Kidney tubule cell (primary cell): ENCODE measurements at regions not wholly inside any gene's neighbourhood (a gene's known extent, or its start where the extent isn't known, plus 50 kb on each side); places are given as distances from the start of the nearest gene placed in this dataset.
"Not testable (repeated sequence)": the region's sequence is repeated elsewhere in the genome, so short reads cannot be mapped to it uniquely, and the experiment has no call there.

Experiments
- DNase-seq: peaks from one replicate; pipeline ENCODE4 v3.0.0-alpha.2; 2018; ENCODE audit warnings: low spot score

DNA sequence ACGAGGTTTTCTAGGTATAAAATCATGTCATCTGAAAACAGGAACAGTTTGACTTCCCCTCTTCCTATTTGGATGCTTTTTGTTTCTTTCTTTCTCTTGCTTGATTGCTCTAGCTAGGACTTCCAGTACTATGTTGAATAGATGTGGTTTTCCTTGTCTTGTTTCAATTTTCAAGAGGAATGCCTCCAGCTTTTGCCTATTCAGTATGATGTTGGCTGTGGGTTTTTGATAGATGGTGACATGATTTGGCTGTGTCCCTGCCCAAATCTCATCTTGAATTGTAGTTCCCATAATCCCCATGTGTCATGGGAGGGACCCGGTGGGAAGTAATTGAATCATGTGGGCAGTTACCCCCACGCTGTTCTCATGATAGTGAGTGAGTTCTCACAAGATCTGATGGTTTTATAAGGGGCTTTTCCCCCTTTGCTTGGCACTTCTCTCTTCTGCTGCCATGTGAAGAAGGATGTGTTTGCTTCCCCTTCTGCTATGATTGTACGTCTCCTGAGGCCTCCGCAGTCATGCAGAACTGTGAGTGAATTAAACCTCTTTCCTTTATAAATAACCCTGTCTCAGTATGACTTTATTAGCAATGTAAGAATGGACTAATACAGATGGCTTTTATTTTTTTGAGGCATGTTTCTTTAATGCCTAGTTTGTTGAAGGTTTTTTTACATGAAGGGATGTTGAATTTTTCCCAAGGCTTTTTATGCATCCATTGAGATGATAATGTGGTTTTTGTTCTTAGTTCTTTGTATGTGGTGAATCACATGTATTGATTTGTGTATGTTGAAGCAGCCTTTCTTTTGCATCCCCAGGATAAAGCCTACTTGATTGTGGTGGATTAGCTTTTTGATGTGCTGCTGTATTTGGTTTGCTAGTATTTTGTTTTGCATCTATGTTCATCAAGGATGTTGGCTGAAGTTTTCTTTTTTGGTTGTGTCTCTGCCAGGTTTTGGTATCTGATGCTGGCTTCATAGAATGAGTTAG, 239.1 kb downstream of the THBS2 start:
- no peak for DNase-seq

DNA sequence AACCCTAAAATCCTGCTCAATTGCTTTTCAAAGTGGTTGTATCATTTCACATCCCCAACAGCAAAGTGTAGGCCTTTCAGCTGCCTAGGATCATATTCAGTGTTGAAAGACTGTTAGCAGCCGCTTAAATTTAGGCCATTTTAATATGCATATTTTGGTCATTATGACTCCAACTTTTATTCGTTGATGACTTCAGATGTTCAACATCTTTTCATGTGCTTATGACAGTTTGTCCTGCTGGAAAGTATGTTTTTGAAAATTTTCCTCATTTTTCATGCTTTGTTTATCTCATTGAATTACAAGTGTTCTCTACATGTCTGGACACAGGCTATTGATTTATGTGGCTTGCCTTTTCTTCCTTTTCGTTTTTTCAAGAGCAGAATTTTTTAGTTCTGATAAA, 244.0 kb downstream of the THBS2 start:
- no peak for DNase-seq

DNA sequence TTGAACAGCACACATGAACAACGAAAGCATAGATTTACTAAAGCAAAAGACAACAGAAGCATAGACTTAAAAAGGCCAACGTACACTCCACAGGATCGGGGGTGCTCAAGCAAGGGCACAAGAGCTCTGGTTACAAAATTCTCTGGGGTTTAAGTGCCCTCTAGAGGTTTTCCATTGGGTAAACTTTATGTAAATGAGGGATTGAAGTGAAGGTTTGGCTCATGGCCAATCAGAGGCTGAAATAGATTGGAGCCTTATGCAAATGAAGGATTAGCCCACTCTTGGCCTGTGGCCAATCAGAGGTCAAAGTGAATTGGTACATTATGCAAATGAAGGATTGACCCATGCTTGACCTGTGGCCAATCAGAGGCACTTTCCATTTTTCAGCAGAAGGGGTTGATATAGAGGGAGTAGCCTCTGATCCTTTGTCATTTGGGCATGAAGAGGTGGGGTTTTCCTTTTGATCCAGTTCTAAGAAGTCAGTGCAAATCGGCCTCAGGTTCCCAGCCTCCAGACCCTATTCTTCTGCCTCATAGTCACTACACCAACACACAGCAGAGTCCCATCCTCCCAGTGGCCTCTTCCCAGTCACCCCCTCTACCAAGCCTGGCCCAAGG, 244.9 kb downstream of the THBS2 start:
- DNase-seq = no peak

DNA sequence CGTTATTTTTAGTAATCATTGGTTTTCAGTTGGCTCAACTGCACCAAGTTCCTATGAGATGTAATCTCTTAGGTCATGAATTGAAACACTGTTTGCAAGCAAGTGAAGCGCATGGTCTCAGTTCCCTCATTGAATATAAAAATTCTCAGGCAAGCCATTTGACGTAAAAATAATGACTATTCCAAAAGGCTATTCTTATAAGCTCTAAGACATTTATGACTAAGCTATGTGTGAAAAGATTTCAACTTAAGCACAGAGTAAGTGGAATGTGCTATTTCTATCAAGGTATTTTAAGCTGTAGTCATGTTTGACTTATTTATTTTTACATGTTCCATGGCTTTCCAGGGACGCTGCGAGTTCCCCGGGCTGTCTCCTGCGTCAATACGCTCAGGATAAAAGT, 248.5 kb downstream of the THBS2 start:
- DNase-seq = no peak

DNA sequence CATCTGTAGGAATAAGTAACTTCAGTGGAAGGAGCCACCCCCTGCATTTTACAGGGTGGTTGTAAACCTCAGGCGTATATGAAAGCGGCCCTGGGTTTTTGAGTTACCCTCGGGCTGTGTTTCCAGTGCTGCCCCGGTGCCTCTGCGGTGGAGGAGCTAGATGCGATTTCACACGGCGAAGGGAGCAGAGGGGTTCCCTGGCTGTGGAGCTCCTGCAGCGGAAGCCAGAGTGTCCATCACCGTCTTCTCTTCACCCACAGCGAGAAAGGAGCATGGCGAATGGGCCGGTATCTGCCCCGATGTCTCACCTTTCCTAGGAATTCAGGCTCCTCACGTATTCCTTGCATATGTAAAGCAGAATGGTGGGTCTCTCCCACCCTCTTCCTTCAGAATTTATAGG, 253.6 kb downstream of the THBS2 start:
- DNase-seq = no peak

DNA sequence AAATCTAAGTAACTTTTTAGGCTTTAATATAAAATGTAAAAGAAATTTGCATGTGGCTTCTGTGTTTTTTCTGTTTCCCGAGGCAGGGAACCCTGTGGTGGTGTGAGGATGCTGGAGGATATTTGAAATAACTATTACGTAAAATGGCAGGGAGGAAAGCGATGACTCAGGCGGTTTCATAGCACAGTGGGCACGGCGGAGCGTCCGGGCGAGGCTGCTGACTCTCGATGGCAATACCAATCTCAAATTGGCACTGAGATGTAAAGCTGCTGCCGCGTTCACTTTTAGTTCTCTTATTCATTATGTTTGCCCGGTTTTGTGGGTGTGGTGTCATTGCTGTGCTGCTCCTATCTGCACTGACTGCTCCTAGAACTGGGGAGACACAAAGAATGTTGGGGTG, 254.3 kb downstream of the THBS2 start:
- DNase-seq = no peak

DNA sequence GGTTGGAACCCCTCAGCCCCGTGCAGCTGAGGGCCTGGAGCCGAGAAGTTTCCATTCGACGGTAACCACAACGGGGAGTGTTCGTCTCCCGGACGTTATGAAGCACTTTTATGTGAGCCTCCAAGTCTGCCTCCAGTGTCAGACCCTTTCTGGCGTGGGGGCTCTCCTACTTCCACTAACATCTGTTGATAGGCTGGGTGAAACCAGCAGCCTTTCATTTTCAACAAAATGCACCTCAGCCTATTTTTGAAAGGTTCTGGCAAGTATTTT, 257.4 kb downstream of the THBS2 start:
- no peak for DNase-seq

DNA sequence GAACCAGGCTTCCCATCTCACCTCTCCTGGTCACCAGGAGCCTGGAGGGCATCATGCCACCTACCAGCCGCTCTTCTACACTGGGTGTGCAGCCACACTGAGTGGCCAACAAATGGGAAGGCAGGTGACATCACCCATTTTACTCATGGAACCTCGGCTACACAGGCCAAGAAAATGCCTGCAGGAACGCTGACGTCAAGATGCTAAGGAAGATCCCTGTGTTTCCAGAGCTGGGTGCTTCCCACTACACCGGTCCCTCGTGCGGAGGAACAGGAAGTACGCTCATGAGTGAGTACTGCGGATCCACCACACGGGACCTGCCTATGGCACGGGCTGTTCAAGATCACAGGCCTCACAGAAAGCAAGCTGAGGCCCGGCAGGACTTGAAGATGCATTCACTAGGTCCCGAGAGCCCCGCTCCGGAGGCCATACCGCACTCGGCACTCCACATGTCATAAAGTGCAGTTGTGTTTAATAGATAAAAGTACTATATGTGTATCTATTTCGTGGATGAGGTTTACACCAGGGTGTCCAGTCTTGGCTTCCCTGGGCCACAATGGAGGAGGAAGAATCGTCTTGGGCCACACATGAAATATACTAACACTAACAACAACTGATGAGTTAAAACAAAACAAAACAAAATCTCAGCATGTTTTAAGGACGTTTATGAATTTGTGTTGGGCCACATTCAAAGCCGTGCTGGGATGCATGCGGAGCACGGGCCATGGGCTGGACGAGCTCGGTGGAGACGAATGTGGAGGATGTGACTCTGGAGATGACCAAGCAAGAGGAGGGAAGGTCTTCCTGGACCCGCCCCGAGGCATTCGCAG, 257.9 kb downstream of the THBS2 start:
- DNase-seq = no peak

DNA sequence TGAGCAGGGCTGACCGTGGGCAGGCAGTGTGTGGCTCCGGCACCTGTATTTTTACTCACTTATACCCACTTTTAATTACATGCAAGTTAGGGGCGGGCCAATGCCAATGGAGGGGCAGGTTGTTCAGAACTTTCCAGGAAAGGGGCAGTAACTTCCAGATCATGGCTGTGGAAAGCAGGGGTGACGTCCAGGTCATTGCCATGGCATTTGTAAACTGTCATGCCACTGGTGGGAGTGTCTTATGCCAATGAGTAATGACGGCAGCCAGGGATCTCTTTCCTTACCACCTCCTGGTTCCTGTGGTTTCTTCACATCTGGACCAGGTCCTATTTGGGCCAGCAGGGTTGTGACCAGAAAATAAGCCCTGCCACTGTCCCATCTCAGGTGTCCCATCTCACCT, 258.7 kb downstream of the THBS2 start:
- DNase-seq = peak; percentile 17

DNA sequence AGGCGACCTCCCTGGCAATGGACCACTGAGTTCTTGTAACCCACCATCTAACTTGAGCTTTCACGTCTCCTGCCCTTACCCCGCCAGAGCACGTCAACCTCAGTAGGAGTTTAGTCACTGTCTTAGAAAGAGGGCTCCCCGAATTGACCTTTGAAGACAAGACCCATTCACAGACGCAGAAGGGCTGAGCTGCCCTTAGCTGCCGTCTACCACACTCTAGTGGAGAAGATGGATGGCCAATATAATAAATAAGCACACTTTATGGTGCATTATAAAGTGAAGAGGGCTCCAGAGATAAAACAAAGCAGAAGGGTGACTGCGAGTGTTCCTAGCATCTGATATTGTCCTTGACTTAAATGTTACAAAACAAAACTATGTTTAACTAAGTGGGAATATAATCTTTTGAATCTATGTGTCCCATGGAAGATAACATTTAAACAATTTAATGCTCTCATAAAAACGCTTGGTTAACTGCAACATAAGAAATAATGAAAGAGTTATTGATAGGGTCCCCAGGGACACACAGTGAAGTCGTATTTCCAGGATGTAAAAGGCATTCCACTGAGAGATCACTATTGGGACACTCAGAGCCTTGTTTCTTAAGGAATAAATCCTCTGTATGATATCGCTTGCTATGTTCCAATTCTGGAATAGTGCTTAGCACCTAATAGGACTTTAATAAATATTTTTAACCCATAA, 261.1 kb downstream of the THBS2 start:
- no peak for DNase-seq

DNA sequence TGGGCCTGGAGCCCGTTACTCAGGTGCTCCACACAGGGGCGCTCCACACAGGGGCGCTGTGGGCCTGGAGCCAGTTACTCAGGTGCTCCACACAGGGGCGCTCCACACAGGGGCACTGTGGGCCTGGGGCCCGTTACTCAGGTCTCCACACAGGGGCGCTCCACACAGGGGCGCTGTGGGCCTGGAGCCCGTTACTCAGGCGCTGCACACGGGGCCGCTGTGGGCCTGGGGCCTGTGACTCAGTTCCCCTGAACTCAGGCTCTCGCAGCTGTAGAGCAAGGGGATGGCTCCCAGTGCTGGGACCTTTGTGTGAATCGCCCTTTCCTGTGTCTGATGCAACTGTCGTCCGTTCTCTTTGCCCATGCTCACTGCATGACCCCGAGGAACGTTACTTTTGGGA, 262.0 kb downstream of the THBS2 start:
- DNase-seq = not testable (repeated sequence)

DNA sequence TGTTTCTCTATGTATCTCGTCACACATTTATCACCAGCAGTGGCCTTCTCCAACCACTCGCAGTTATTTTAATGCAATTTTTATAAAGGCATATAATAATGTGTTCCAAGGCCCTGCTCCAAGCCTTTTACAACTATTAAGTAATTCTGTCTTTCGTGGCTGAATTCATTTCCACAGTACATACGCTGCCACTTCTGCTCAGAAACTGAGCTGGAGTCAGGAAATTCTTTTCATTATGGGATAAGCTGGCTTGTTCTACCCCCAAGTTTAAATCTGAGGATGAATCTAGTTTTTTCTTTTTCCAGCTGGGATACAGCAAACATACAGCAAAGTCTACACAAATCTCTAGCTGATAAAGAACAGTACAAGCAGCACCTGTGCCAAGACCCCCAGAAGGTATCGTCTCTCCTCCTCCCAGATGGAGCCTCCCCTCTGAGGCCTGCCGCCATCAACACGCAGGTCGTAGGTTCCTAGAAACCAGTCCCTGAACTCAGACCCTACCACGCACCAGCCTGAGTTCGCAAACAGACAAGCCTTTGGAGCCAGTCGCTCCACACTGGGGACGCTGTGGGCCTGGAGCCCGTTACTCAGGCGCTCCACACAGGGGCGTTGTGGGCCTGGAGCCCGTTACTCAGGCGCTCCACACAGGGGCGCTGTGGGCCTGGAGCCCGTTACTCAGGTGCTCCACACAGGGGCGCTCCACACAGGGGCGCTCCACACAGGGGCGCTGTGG, 263.5 kb downstream of the THBS2 start:
- no peak for DNase-seq

DNA sequence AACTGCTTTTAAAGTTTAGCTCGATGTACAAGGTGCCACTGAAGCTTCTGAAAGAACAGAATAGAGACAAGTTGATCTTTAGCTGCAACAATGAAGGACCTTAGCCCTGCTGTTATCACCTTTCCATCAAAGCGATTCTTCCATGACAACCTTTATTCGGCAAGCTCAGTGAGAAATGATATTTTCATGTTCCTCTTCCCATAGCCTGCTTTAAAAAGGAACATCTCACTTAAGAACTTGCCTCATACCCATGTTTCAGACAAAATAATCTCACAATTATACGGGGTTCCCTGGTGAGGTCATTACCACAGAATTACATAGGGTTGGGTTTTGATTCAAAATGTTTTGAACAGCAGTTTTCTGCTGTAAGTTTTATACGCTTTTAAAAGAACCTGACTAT, 264.2 kb downstream of the THBS2 start:
- DNase-seq = no peak

DNA sequence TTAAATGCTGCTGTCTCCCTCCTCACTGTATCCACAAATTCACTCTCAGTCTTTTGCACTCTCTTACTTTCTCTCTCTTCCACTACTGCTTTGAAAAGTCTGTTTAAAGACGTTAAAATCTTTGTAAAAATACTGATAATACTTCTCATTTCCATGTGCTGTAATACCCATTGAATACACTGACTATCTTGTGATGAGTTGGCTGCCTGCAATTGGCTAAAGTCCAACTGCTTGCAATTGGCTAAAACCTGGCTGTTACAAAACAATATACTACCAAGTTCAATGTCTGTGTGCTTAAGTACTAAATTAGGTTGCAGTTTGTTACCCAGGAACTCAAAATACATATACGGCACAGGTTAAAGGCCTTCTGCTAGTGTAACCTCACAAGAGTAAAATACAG, 264.8 kb downstream of the THBS2 start:
- DNase-seq = no peak

DNA sequence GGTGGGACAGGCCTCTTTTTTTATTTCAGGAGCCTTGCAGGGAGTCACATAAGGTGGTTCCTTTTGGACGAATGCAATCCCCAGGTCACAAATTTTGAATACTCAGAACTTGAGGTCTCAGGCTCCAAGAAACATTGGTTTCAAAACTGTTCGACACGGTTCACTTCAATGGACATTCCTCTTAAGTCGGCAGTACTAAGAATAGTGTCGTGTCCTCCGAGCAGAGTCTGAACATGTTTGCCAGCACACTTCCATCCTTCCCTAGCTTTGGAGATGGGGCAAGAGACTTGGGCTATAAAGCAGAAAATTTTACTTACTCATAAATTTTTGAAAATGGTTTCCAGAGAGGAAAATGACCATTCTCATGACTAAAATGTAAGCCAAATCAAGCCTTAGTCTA, 265.4 kb downstream of the THBS2 start:
- DNase-seq = no peak

DNA sequence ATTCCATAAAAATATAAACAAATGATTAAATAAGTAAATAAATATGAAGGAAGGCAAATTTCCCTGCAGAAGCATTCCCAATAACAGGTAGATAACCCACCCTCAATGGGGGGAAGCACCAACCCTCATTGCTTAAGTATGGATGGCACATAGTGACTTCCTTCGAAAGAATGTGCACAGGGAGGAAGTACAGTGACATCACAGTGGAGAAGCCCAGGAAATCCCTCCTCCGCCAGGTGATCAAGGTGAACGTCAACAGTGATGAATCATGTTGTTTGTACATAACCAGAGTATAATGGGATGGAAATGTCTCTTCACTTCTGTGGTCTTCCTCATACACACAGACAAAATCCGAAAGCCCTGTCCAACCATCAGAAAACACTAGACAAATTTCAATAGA, 267.9 kb downstream of the THBS2 start:
- DNase-seq = peak; percentile 55

DNA sequence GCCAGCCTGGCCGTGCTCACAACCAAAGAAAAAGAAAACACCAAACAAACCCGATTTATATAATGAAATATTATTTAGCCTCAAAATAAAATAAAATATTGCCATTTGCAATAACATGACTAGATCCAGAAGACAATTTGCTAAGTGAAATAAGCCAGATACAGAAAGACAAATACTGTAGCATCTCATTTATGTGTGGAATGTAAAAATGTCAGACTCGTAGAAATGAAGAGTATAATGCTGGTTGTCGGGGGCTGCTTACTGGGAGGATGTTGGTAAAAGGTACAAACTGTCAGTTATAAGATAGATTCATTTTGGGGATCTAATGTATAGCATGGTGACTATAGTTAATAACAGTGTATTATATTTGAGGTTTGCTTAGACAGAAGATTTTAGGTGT, 269.7 kb downstream of the THBS2 start:
- DNase-seq = no peak

DNA sequence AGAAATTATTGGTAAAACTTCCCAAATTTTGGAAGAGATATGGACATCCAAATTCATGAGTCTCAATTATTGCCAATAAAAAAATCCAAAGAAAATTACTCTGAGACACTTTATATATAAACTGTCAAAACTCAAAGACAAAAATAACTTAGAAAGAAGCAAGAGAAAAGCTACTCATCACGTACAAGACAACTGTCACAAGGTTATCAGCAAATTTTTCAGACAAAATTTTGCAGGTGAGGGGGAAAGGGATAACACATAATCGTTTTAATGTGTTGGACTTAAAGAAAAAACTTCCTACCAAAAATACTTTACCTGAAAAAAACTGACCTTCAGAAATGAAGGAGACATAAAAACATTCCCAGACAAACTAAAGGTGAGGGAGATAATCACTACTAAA, 272.5 kb downstream of the THBS2 start:
- DNase-seq = no peak

DNA sequence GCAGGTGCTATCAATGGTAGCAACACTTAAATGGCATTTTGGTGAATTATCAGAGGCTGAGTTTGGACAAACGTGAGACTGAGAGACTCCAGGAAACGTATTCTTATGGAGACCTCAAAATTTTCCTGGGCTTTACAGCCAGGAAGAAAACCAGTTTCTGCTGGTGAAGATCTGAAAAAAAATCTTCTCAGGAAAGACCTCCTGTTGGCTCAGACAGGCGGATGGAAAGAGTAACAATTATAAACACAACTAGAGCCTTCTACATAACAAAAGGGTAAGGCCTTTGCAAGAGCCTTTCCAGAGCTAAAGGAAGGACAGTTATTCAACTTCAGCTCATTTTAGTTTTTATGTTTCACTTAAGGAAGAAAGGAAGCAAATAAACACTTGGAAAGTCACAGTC, 274.4 kb downstream of the THBS2 start:
- DNase-seq = no peak

DNA sequence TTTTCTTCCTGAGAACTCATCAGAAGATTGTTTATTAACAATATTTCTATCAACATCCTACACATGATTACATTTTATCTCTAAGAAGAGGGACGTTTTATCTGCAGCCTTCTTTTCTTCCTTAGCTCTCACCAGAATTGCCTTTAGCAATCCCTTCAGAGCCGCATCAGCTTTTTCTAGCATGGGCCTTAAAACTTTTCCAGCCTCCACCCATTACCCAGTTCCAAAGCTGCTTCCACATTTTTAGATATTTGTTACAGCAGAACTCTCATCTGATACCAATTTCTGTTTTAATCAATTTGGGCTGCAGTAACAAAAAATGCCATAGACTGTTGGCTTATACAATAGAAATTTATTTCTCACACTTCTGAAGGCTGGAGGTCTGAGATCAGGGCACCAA, 281.5 kb downstream of the THBS2 start:
- DNase-seq = no peak

DNA sequence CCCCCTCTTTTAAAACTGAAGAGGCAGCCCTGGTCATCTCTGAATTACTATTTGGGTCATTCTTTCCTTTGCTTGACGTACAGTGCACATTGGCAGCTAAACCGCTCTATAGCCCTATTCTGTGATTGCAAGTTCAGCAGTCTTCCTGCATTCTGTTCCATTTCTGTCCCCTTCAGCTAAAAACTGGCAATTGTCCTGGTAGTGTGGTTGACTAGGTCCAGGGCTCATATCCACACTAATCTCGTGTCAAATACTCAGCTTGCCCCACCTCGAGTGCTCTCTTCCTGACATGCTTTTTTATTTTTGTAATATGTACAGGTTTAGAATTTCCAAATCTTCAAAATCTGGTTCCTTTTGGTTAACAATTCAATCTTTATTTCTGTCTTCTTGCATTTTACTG, 282.1 kb downstream of the THBS2 start:
- DNase-seq = no peak

DNA sequence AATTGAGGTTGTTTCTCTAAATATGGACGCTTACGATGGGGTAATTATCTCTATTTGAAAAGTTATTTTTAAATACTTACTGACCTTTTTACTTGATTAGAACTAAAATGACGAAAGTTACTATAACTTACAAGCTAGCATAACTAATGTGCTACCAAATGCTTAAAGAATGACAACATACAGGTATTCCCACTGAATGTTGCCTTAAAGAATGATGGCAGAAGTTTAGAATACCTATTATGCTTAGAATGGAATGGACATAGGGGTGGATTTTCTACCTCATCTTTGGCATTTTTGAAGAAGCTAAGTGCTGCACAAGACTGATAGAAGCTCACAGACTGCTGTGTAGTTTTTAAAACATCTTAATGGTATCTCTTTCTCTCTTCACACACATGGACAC, 284.8 kb downstream of the THBS2 start:
- DNase-seq = no peak
